Mononuclear cell (primary cell): ENCODE measurements at regions not wholly inside any gene's neighbourhood (a gene's known extent, or its start where the extent isn't known, plus 50 kb on each side); places are given as distances from the start of the nearest gene placed in this dataset.
A peak's percentile ranks its signal among the peaks of the same experiment; 100 is the strongest.

Experiments
- H3K27me3 ChIP-seq: 2 replicates; pipeline ENCODE4 v1.6.0; 2011; ENCODE audit warnings: low read length, control low read depth; ENCODE audit not compliant: insufficient read depth
- H3K4me1 ChIP-seq: 2 replicates; pipeline ENCODE4 v1.5.1; 2011; ENCODE audit warnings: mild to moderate bottlenecking, low read length, control low read depth; ENCODE audit not compliant: insufficient read depth
- H3K4me3 ChIP-seq: 2 replicates; pipeline ENCODE4 v1.5.1; 2011; ENCODE audit warnings: mild to moderate bottlenecking, low read length, moderate library complexity
- H3K9me3 ChIP-seq: 2 replicates; pipeline ENCODE4 v1.5.1; 2011; ENCODE audit warnings: low read depth, mild to moderate bottlenecking, control low read depth, low read length

- no peak overlapping the region for H3K4me3 ChIP-seq
Measured at GRCh38 chr14:22095860-22096513, 422.4 kb upstream of the OR4E1 start.

GRCh38 chr14:22089940-22090339 is 416.3 kb upstream of the OR4E1 start:
- Histone ChIP-seq H3K9me3 (no peaks in the 10 kb centered on the region), H3K27me3 (no peaks in the 10 kb centered on the region), H3K4me1 (no peaks in the 10 kb centered on the region), H3K4me3 (no peak overlapping the region)

More at GRCh38 chr14:22095860-22096513, 422.4 kb upstream of the OR4E1 start:
- Histone ChIP-seq H3K4me1 (no peaks in the 10 kb centered on the region), H3K9me3 (no peaks in the 10 kb centered on the region), H3K27me3 (no peaks in the 10 kb centered on the region)

- Histone ChIP-seq H3K27me3 (no peaks in the 10 kb centered on the region), H3K4me1 (no peaks in the 10 kb centered on the region), H3K9me3 (no peaks in the 10 kb centered on the region)
Measured at GRCh38 chr14:22088614-22089342, 415.2 kb upstream of the OR4E1 start.

GRCh38 chr14:22086131-22086530 is 412.5 kb upstream of the OR4E1 start:
- H3K4me3 ChIP-seq, result no peak overlapping the region

More at GRCh38 chr14:22088614-22089342, 415.2 kb upstream of the OR4E1 start:
- no peak overlapping the region for H3K4me3 ChIP-seq

GRCh38 chr14:22084393-22085281 is 411.0 kb upstream of the OR4E1 start:
- no peak overlapping the region for H3K4me3 ChIP-seq
- no peaks in the 10 kb centered on the region for H3K27me3 ChIP-seq
- H3K9me3 ChIP-seq, result no peaks in the 10 kb centered on the region
- H3K4me1 ChIP-seq, result no peaks in the 10 kb centered on the region

More at GRCh38 chr14:22086131-22086530, 412.5 kb upstream of the OR4E1 start:
- H3K27me3 ChIP-seq, result no peaks in the 10 kb centered on the region
- no peaks in the 10 kb centered on the region for H3K4me1 ChIP-seq
- H3K9me3 ChIP-seq, result no peaks in the 10 kb centered on the region

GRCh38 chr14:22081337-22081736 is 407.7 kb upstream of the OR4E1 start:
- Histone ChIP-seq H3K9me3 (no peaks in the 10 kb centered on the region), H3K4me1 (no peaks in the 10 kb centered on the region), H3K4me3 (no peak overlapping the region), H3K27me3 (peaks cover 3% of the 10 kb centered on the region)

- H3K4me1 ChIP-seq, result no peaks in the 10 kb centered on the region
- H3K27me3 ChIP-seq, result peaks cover 3% of the 10 kb centered on the region
- no peaks in the 10 kb centered on the region for H3K9me3 ChIP-seq
- no peak overlapping the region for H3K4me3 ChIP-seq
Measured at GRCh38 chr14:22079766-22080165, 406.1 kb upstream of the OR4E1 start.

- no peak overlapping the region for H3K4me3 ChIP-seq
Measured at GRCh38 chr14:22073801-22074200, 400.2 kb upstream of the OR4E1 start.

GRCh38 chr14:22071006-22071405 is 397.4 kb upstream of the OR4E1 start:
- H3K27me3 ChIP-seq, result peaks cover 21% of the 10 kb centered on the region
- H3K4me3 ChIP-seq, result peak overlapping the region; percentile 39
- H3K4me1 ChIP-seq, result peaks cover 19% of the 10 kb centered on the region
- H3K9me3 ChIP-seq, result peaks cover 6% of the 10 kb centered on the region

More at GRCh38 chr14:22073801-22074200, 400.2 kb upstream of the OR4E1 start:
- H3K4me1 ChIP-seq, result peaks cover 17% of the 10 kb centered on the region
- peaks cover 6% of the 10 kb centered on the region for H3K27me3 ChIP-seq
- peaks cover 6% of the 10 kb centered on the region for H3K9me3 ChIP-seq

GRCh38 chr14:22070119-22070982 is 396.7 kb upstream of the OR4E1 start:
- H3K9me3 ChIP-seq, result peaks cover 6% of the 10 kb centered on the region
- peak overlapping the region; percentile 39 for H3K4me3 ChIP-seq

GRCh38 chr14:22065347-22065746 is 391.7 kb upstream of the OR4E1 start:
- peaks cover 25% of the 10 kb centered on the region for H3K27me3 ChIP-seq
- H3K9me3 ChIP-seq, result no peaks in the 10 kb centered on the region
- no peak overlapping the region for H3K4me3 ChIP-seq
- peaks cover 10% of the 10 kb centered on the region for H3K4me1 ChIP-seq

More at GRCh38 chr14:22070119-22070982, 396.7 kb upstream of the OR4E1 start:
- H3K27me3 ChIP-seq, result peaks cover 25% of the 10 kb centered on the region
- H3K4me1 ChIP-seq, result peaks cover 23% of the 10 kb centered on the region

- H3K4me1 ChIP-seq, result no peaks in the 10 kb centered on the region
- no peak overlapping the region for H3K4me3 ChIP-seq
- no peaks in the 10 kb centered on the region for H3K9me3 ChIP-seq
- no peaks in the 10 kb centered on the region for H3K27me3 ChIP-seq
Measured at GRCh38 chr14:22059201-22059600, 385.6 kb upstream of the OR4E1 start.

- no peak overlapping the region for H3K4me3 ChIP-seq
- H3K4me1 ChIP-seq, result no peaks in the 10 kb centered on the region
- no peaks in the 10 kb centered on the region for H3K9me3 ChIP-seq
- H3K27me3 ChIP-seq, result peaks cover 3% of the 10 kb centered on the region
Measured at GRCh38 chr14:22052795-22053194, 379.2 kb upstream of the OR4E1 start.

GRCh38 chr14:22047115-22047514 is 373.5 kb upstream of the OR4E1 start:
- Histone ChIP-seq H3K9me3 (no peaks in the 10 kb centered on the region), H3K4me3 (no peak overlapping the region), H3K27me3 (no peaks in the 10 kb centered on the region), H3K4me1 (no peaks in the 10 kb centered on the region)
